ENCODE measurements at regions not wholly inside any gene's neighbourhood (a gene's known extent, or its start where the extent isn't known, plus 50 kb on each side); places are given as distances from the start of the nearest gene placed in this dataset.
A peak's percentile ranks its signal among the peaks of the same experiment; 100 is the strongest.

GRCh38 chr6:169993861-169994481 is 242.5 kb downstream of the ERMARD start:
- no peak overlapping the region for H4K5ac ChIP-seq (ENCODE audit: insufficient read length, low read depth, low read length)
- no peak overlapping the region for H3K18ac ChIP-seq (ENCODE audit: extremely low read depth, low read length)
- no peak overlapping the region for H3K4me2 ChIP-seq (ENCODE audit: insufficient read depth in 1 of 2, low read depth in 2 of 2, low read length in 2 of 2)
- no peak overlapping the region for H3K9ac ChIP-seq (replicated peaks in 1 of 4; ENCODE audit: extremely low read depth in 1 of 4, low read depth in 3 of 4, low read length in 3 of 4)
- no peak overlapping the region for H2BK12ac ChIP-seq (ENCODE audit: low read depth, low read length)
- DNase-seq (ENCODE audit: low read depth in 1 of 2, low spot score in 2 of 2) (peak in 1 of 2 experiments; percentile 39), FAIRE-seq (no peak)
- 88% methylated on average over 16 of the region's 16 CpGs; no CpG with 5 or more reads in 1 of the 2 experiments for WGBS, 2 experiments (ENCODE audit: extremely low coverage in 1 of 2, insufficient coverage in 1 of 2, insufficient read length in 1 of 2, insufficient replicate concordance in 2 of 2, low coverage in 1 of 2, low lambda C conversion rate in 2 of 2, missing lambda C conversion rate in 1 of 2)
- H3K23me2 ChIP-seq (ENCODE audit: low read depth, low read length): peaks cover 3% of the 10 kb centered on the region; the same call in 1 of the 2 replicates
- no peak overlapping the region for H4K91ac ChIP-seq (replicated peaks; ENCODE audit: insufficient read length, low read length)
- CTCF ChIA-PET (ENCODE audit: partially characterized antibody): interaction anchor here (0.6 to 0.8 kb wide), 2 partner anchors 31 to 107 kb away, joined by 3 read pairs; no protein-coding TSS in a partner anchor
- peaks cover 0 to 6% of the 10 kb centered on the region in 2 experiments for H4K20me1 ChIP-seq (replicated peaks in 1 of 2; ENCODE audit: control insufficient read depth in 1 of 2, insufficient read depth in 2 of 2, low read length in 2 of 2)
- H2BK120ac ChIP-seq (replicated peaks; ENCODE audit: low read depth, low read length): no peak overlapping the region
- H2BK20ac ChIP-seq (ENCODE audit: low read length): no peak overlapping the region
- no peaks in the 10 kb centered on the region for H3K79me1 ChIP-seq (ENCODE audit: low read depth, low read length)
- peaks cover 0 to 4% of the 10 kb centered on the region in 2 experiments; a peak in 1 of 4 replicates for H3K79me2 ChIP-seq (ENCODE audit: control insufficient read depth in 1 of 2, insufficient read depth in 2 of 2, low read length in 2 of 2)
- H3K36me3 ChIP-seq (ENCODE audit: control insufficient read depth in 2 of 4, insufficient read depth in 4 of 4, low read length in 3 of 4): peaks cover 0 to 3% (median 0%) of the 10 kb centered on the region in 4 experiments; a peak in 1 of 8 replicates
- H2BK15ac ChIP-seq (ENCODE audit: low read length): peak overlapping the region; percentile 61; the same call in 1 of the 2 replicates
- H3K9me3 ChIP-seq (ENCODE audit: insufficient read depth in 2 of 2, low read depth in 1 of 2, low read length in 1 of 2): no peaks in the 10 kb centered on the region
- no peak overlapping the region for H3K56ac ChIP-seq (replicated peaks; ENCODE audit: insufficient read length, low read depth, low read length)
- H2AFZ ChIP-seq (ENCODE audit: low read length): no peak overlapping the region
- POLR2A ChIA-PET (ENCODE audit: partially characterized antibody): interaction anchor here (0.9 kb wide), 1 partner anchor 12 kb away, joined by 3 read pairs; no protein-coding TSS in a partner anchor
- H2BK5ac ChIP-seq (ENCODE audit: low read depth, low read length): no peak overlapping the region
- H3K4me1 ChIP-seq (replicated peaks in 1 of 4; ENCODE audit: control insufficient read depth in 3 of 4, insufficient read depth in 4 of 4, low read length in 3 of 4): no peaks in the 10 kb centered on the region; a peak in 1 of 7 replicates
- no peak overlapping the region for H3K27ac ChIP-seq (ENCODE audit: low read depth, low read length)
- peak overlapping the region; percentile 3; the same call in 1 of the 2 replicates for H4K8ac ChIP-seq (ENCODE audit: extremely low read depth, insufficient read depth, low read length)
- no peak overlapping the region for H3K23ac ChIP-seq (ENCODE audit: insufficient read length)
- no peak overlapping the region for H3K4me3 ChIP-seq (ENCODE audit: extremely low read depth in 1 of 4, insufficient read depth in 2 of 4, low read depth in 3 of 4, low read length in 4 of 4)
- no peak overlapping the region for H2AK5ac ChIP-seq (ENCODE audit: low read depth, low read length)
- no peaks in the 10 kb centered on the region; a peak in 1 of 7 replicates for H3K27me3 ChIP-seq (replicated peaks in 1 of 4; ENCODE audit: control insufficient read depth in 3 of 4, extremely low read depth in 1 of 4, insufficient read depth in 3 of 4, low read length in 3 of 4)
- H3K4ac ChIP-seq (replicated peaks; ENCODE audit: insufficient read length, low read depth, low read length): peak overlapping the region; percentile 8
- H3K14ac ChIP-seq (ENCODE audit: insufficient read length): no peak overlapping the region
- TF ChIP-seq, protein P1, sequence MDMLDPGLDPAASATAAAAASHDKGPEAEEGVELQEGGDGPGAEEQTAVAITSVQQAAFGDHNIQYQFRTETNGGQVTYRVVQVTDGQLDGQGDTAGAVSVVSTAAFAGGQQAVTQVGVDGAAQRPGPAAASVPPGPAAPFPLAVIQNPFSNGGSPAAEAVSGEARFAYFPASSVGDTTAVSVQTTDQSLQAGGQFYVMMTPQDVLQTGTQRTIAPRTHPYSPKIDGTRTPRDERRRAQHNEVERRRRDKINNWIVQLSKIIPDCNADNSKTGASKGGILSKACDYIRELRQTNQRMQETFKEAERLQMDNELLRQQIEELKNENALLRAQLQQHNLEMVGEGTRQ (IDR thresholded peaks at IDR 0.05; ENCODE audit: low read length): no peak
- TF ChIP-seq GABPA (IDR thresholded peaks at IDR 0.05; ENCODE audit: borderline replicate concordance, insufficient read depth, low read length) (no peak), TEAD4 (IDR thresholded peaks at IDR 0.05; ENCODE audit: low read depth, low read length) (no peak), ATF2 (IDR thresholded peaks at IDR 0.05; ENCODE audit: low read length) (no peak), TAF1 (IDR thresholded peaks at IDR 0.05; ENCODE audit: low read depth, low read length) (no peak), RFX5 (IDR thresholded peaks at IDR 0.05; ENCODE audit: borderline replicate concordance, low read depth, low read length) (no peak), EZH2 (IDR thresholded peaks at IDR 0.05; ENCODE audit: low read depth, low read length, severe bottlenecking) (no peak), CHD2 (IDR thresholded peaks at IDR 0.05; ENCODE audit: low read length) (no peak), SIN3A (conservative IDR thresholded peaks at IDR 0.05 in 1 of 2, IDR thresholded peaks at IDR 0.05 in 1 of 2; ENCODE audit: low read depth in 1 of 2, low read length in 2 of 2) (no peak), KDM5A (IDR thresholded peaks at IDR 0.05; ENCODE audit: low read length) (no peak)

Measured in H1 (cell line).